ENCODE measurements at regions not wholly inside any gene's neighbourhood (a gene's known extent, or its start where the extent isn't known, plus 50 kb on each side); places are given as distances from the start of the nearest gene placed in this dataset.

- Histone ChIP-seq H3K79me2 (ENCODE audit: control insufficient read depth, insufficient read depth, low read length) (no peaks in the 10 kb centered on the region), H3K4me1 (replicated peaks in 1 of 2; ENCODE audit: control insufficient read depth in 2 of 2, insufficient read depth in 2 of 2, low read length in 2 of 2) (no peaks in the 10 kb centered on the region), H4K20me1 (replicated peaks; ENCODE audit: control insufficient read depth, insufficient read depth, low read length) (no peaks in the 10 kb centered on the region), H3K9me1 (ENCODE audit: control insufficient read depth, insufficient read depth, low read length) (no peaks in the 10 kb centered on the region), H3K36me3 (ENCODE audit: control insufficient read depth, insufficient read depth, low read length) (no peaks in the 10 kb centered on the region), H2AFZ (ENCODE audit: low read depth, low read length) (no peak overlapping the region), H3K9me3 (replicated peaks; ENCODE audit: control insufficient read depth, insufficient read depth, low read depth, low read length) (no peaks in the 10 kb centered on the region), H3K27me3 (ENCODE audit: control insufficient read depth in 2 of 2, insufficient read depth in 2 of 2, low read length in 2 of 2) (no peaks in the 10 kb centered on the region), H3K4me3 (no peak overlapping the region), H3K27ac (ENCODE audit: extremely low read depth, low read depth, low read length) (no peak overlapping the region), H3K9ac (ENCODE audit: insufficient read depth in 1 of 2, low read depth in 2 of 2, low read length in 2 of 2) (no peak overlapping the region), H3K4me2 (ENCODE audit: insufficient read depth, low read length) (no peak overlapping the region)
- TF ChIP-seq HNRNPH1 (optimal IDR thresholded peaks at IDR 0.05; ENCODE audit: low read depth, low read length) (no peak), NBN (IDR thresholded peaks at IDR 0.05; ENCODE audit: low read depth) (no peak), DPF2 (IDR thresholded peaks at IDR 0.05) (no peak), ZNF175 (CRISPR knock-in tag; IDR thresholded peaks at IDR 0.05; ENCODE audit: low read depth) (no peak), ZBED1 (IDR thresholded peaks at IDR 0.05) (no peak), POLR3G (IDR thresholded peaks at IDR 0.05; ENCODE audit: extremely low read depth, insufficient read length, insufficient replicate concordance) (no peak), CBFB (CRISPR knock-in tag; IDR thresholded peaks at IDR 0.05) (no peak), TEAD2 (tag; IDR thresholded peaks at IDR 0.05) (no peak), FOXP1 (CRISPR knock-in tag; IDR thresholded peaks at IDR 0.05) (no peak)
- TF ChIP-seq, protein P1, sequence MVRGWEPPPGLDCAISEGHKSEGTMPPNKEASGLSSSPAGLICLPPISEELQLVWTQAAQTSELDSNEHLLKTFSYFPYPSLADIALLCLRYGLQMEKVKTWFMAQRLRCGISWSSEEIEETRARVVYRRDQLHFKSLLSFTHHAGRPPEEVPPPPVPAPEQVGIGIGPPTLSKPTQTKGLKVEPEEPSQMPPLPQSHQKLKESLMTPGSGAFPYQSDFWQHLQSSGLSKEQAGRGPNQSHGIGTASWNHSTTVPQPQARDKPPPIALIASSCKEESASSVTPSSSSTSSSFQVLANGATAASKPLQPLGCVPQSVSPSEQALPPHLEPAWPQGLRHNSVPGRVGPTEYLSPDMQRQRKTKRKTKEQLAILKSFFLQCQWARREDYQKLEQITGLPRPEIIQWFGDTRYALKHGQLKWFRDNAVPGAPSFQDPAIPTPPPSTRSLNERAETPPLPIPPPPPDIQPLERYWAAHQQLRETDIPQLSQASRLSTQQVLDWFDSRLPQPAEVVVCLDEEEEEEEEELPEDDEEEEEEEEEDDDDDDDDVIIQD (CRISPR knock-in tag; IDR thresholded peaks at IDR 0.05): no peak
- TF ChIP-seq, protein P2, sequence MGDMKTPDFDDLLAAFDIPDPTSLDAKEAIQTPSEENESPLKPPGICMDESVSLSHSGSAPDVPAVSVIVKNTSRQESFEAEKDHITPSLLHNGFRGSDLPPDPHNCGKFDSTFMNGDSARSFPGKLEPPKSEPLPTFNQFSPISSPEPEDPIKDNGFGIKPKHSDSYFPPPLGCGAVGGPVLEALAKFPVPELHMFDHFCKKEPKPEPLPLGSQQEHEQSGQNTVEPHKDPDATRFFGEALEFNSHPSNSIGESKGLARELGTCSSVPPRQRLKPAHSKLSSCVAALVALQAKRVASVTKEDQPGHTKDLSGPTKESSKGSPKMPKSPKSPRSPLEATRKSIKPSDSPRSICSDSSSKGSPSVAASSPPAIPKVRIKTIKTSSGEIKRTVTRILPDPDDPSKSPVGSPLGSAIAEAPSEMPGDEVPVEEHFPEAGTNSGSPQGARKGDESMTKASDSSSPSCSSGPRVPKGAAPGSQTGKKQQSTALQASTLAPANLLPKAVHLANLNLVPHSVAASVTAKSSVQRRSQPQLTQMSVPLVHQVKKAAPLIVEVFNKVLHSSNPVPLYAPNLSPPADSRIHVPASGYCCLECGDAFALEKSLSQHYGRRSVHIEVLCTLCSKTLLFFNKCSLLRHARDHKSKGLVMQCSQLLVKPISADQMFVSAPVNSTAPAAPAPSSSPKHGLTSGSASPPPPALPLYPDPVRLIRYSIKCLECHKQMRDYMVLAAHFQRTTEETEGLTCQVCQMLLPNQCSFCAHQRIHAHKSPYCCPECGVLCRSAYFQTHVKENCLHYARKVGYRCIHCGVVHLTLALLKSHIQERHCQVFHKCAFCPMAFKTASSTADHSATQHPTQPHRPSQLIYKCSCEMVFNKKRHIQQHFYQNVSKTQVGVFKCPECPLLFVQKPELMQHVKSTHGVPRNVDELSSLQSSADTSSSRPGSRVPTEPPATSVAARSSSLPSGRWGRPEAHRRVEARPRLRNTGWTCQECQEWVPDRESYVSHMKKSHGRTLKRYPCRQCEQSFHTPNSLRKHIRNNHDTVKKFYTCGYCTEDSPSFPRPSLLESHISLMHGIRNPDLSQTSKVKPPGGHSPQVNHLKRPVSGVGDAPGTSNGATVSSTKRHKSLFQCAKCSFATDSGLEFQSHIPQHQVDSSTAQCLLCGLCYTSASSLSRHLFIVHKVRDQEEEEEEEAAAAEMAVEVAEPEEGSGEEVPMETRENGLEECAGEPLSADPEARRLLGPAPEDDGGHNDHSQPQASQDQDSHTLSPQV (IDR thresholded peaks at IDR 0.05): no peak
- FAIRE-seq: no peak
- BruUV-seq (replicated peaks): no TSS peak
- intact Hi-C loops (cut with micrococcal nuclease) (no loop called here), in situ Hi-C loops (cut with MboI) (no loop called here)
- no peak for DNase-seq (ENCODE audit: extremely low read depth in 1 of 4, low spot score in 3 of 4)
- 3% methylated on average over 3 of the region's 3 CpGs for WGBS (ENCODE audit: insufficient coverage, low coverage, missing lambda C conversion rate)
- ChIA-PET CTCF (ENCODE audit: low intra/inter-chr PET ratio) (no interaction called here), POLR2A (no interaction called here)
- no peak for ATAC-seq
Observed at GRCh38 chr2:14684516-14684915, 52.0 kb downstream of the LRATD1 start.

Measured in K562 (cell line).